Stomach (tissue), 8 donors: ENCODE measurements at regions not wholly inside any gene's neighbourhood (a gene's known extent, or its start where the extent isn't known, plus 50 kb on each side); places are given as distances from the start of the nearest gene placed in this dataset.
A peak's percentile ranks its signal among the peaks of the same experiment; 100 is the strongest.
"Not testable (repeated sequence)": the region's sequence is repeated elsewhere in the genome, so short reads cannot be mapped to it uniquely, and the experiment has no call there.

Source experiments
- DNase-seq, 2 donors: peaks; one replicate each; pipeline versions ENCODE4 v3.0.0 to v3.0.0-alpha.2; 2013 to 2019
- H3K27ac ChIP-seq, 5 donors: fragments of 200-600 bp in 4 of 5; sonication (generic) in 4 of 5; one replicate each; pipeline ENCODE4 v1.5.1; 2013 to 2019; ENCODE audit warnings: mild to moderate bottlenecking in 1 of 5, moderate library complexity in 1 of 5
- H3K27me3 ChIP-seq, 3 donors: fragments of 200-600 bp; sonication (generic); one replicate each; pipeline ENCODE4 v1.5.1; 2017 to 2019; ENCODE audit warnings: mixed run types in 1 of 3
- H3K36me3 ChIP-seq, 4 donors: fragments of 200-600 bp; sonication (generic); 1 replicate in 3 of 4; 2 replicates in 1 of 4; pipeline ENCODE4 v1.5.1; 2016 to 2019
- H3K4me1 ChIP-seq, 4 donors: fragments of 200-600 bp; sonication (generic); one replicate each; pipeline ENCODE4 v1.5.1; 2016 to 2019
- H3K4me3 ChIP-seq, 4 donors: fragments of 200-600 bp; sonication (generic) in 3 of 4; one replicate each; pipeline ENCODE4 v1.5.1; 2016 to 2019; ENCODE audit warnings: mild to moderate bottlenecking in 1 of 4
- H3K9me3 ChIP-seq, 4 donors: fragments of 200-600 bp; sonication (generic); one replicate each; pipeline ENCODE4 v1.5.1; 2016 to 2019
- CTCF ChIP-seq, 7 experiments: fragments of 450-650 bp in 4 of 7; fragments of 200-600 bp in 3 of 7; sonication (generic) in 3 of 7; IDR thresholded peaks; one replicate each; pipeline ENCODE4 v1.5.1; 2016 to 2019; ENCODE audit warnings: antibody characterized with exemption in 7 of 7, control low read depth in 2 of 7, mild to moderate bottlenecking in 1 of 7
- EP300 ChIP-seq: sonication (generic); formaldehyde crosslinking; IDR thresholded peaks from one replicate; pipeline ENCODE4 v1.6.1; 2017; ENCODE audit warnings: antibody characterized with exemption
- POLR2A ChIP-seq, 4 donors: fragments of 450-650 bp; IDR thresholded peaks; one replicate each; pipeline ENCODE4 v1.6.1; 2016; ENCODE audit warnings: antibody characterized with exemption in 4 of 4, control low read depth in 2 of 4, mild to moderate bottlenecking in 1 of 4, moderate library complexity in 1 of 4
- POLR2AphosphoS5 ChIP-seq, 3 donors: sonication (generic); formaldehyde crosslinking; IDR thresholded peaks; one replicate each; pipeline ENCODE4 v1.6.1; 2016; ENCODE audit warnings: antibody characterized with exemption in 3 of 3
- WGBS, 5 donors: extraction: QIAGEN DNeasy Blood & Tissue Kit in 3 of 5; methylation state at CpG; one replicate each; pipeline versions ENCODE4 v1.1.5 to v1.1.7; 2013 to 2018; 5-methylcytosine and 5-hydroxymethylcytosine counted together
- intact Hi-C: fragments of 100-400 bp; cut with DNase I; formaldehyde crosslinking; loops from one replicate; pipeline ENCODE4 v1.15.1; 2023; ENCODE audit warnings: low total_unique reads
- donor health status: healthy with polysubstance abuse.
- donor health status: Bipolar disorder and iron deficiency.
- donor health status: healthy.

GRCh38 chrX:144154474-144154873 is 270.6 kb downstream of the UBE2NL start:
- not testable (repeated sequence) for H3K36me3 ChIP-seq, H3K27me3 ChIP-seq
- WGBS, 5 donors = 56 to 86% (median 80%) methylated on average over 2 to 5 of the region's 5 CpGs

GRCh38 chrX:144185197-144185596 is 301.3 kb downstream of the UBE2NL start:
- DNase-seq, H3K4me1 ChIP-seq, H3K36me3 ChIP-seq, H3K27me3 ChIP-seq, H3K9me3 ChIP-seq, H3K27ac ChIP-seq, H3K4me3 ChIP-seq, intact Hi-C loops: not testable (repeated sequence)

More at GRCh38 chrX:144154474-144154873, 270.6 kb downstream of the UBE2NL start:
- H3K4me1 ChIP-seq, DNase-seq, H3K9me3 ChIP-seq, H3K4me3 ChIP-seq, H3K27ac ChIP-seq, intact Hi-C loops: not testable (repeated sequence)

- H3K27ac ChIP-seq, DNase-seq, H3K4me1 ChIP-seq, intact Hi-C loops, H3K9me3 ChIP-seq, H3K27me3 ChIP-seq, H3K4me3 ChIP-seq, H3K36me3 ChIP-seq: not testable (repeated sequence)
- WGBS, 5 donors = 43 to 88% (median 80%) methylated on average over 2 to 4 of the region's 4 CpGs; no CpG with 5 or more reads in 1 of the 5 donors
These were observed 304.6 kb downstream of the UBE2NL start for GRCh38 chrX:144188489-144188888.

GRCh38 chrX:144197057-144197456 is 313.2 kb downstream of the UBE2NL start:
- H3K4me3 ChIP-seq, H3K27me3 ChIP-seq, H3K9me3 ChIP-seq, H3K36me3 ChIP-seq, intact Hi-C loops, DNase-seq, H3K27ac ChIP-seq, H3K4me1 ChIP-seq: not testable (repeated sequence)
- 68 to 87% (median 74%) methylated on average over 2 to 3 of the region's 3 CpGs; no CpG with 5 or more reads in 1 of the 5 donors for WGBS, 5 donors

- H3K9me3 ChIP-seq, H3K27me3 ChIP-seq, intact Hi-C loops, H3K4me3 ChIP-seq, DNase-seq, H3K36me3 ChIP-seq, H3K4me1 ChIP-seq, H3K27ac ChIP-seq: not testable (repeated sequence)
- no CpG with 5 or more reads among the region's 2 CpGs for WGBS, 5 donors
These were observed 318.9 kb downstream of the UBE2NL start for GRCh38 chrX:144202726-144203125.

GRCh38 chrX:144208360-144209024 is 324.6 kb downstream of the UBE2NL start:
- H3K27me3 ChIP-seq, intact Hi-C loops, H3K9me3 ChIP-seq, DNase-seq, H3K36me3 ChIP-seq, H3K27ac ChIP-seq, H3K4me1 ChIP-seq, H3K4me3 ChIP-seq: not testable (repeated sequence)
- 36 to 82% (median 55%) methylated on average over 1 to 2 of the region's 6 CpGs; no CpG with 5 or more reads in 1 of the 5 donors for WGBS, 5 donors

- DNase-seq = no peak
- Histone ChIP-seq H3K4me3 (no peak overlapping the region), H3K4me1 (no peaks in the 10 kb centered on the region), H3K27me3 (no peaks in the 10 kb centered on the region), H3K36me3 (no peaks in the 10 kb centered on the region), H3K27ac (no peak overlapping the region), H3K9me3 (no peaks in the 10 kb centered on the region)
- intact Hi-C loops = no loop called here
- TF ChIP-seq POLR2AphosphoS5 (IDR thresholded peaks at IDR 0.05) (no peak), EP300 (no peak), POLR2A (IDR thresholded peaks at IDR 0.05) (no peak), CTCF (IDR thresholded peaks at IDR 0.05) (no peak)
These were observed 330.8 kb downstream of the UBE2NL start for GRCh38 chrX:144214651-144215050.

GRCh38 chrX:144219035-144219434 is 335.2 kb downstream of the UBE2NL start:
- no peak overlapping the region for H3K27ac ChIP-seq
- H3K36me3 ChIP-seq = no peaks in the 10 kb centered on the region
- H3K4me1 ChIP-seq = no peaks in the 10 kb centered on the region
- no peaks in the 10 kb centered on the region for H3K27me3 ChIP-seq
- no peak overlapping the region for H3K4me3 ChIP-seq
- intact Hi-C loops = no loop called here
- peak; percentile 5 to 26 for DNase-seq
- TF ChIP-seq POLR2AphosphoS5 (IDR thresholded peaks at IDR 0.05) (no peak), CTCF (IDR thresholded peaks at IDR 0.05) (no peak), POLR2A (IDR thresholded peaks at IDR 0.05) (no peak), EP300 (no peak)
- H3K9me3 ChIP-seq = no peaks in the 10 kb centered on the region
- WGBS, 5 donors = 19 to 37% (median 27%) methylated on average over 2 to 4 of the region's 4 CpGs

- intact Hi-C loops, H3K27me3 ChIP-seq, H3K4me1 ChIP-seq, H3K4me3 ChIP-seq, H3K36me3 ChIP-seq, DNase-seq, H3K27ac ChIP-seq: not testable (repeated sequence)
- WGBS, 5 donors = 81 to 94% (median 89%) methylated on average over 14 to 37 of the region's 40 CpGs
- peaks cover 0 to 24% (median 10%) of the 10 kb centered on the region in 4 donors for H3K9me3 ChIP-seq
These were observed 347.4 kb downstream of the UBE2NL start for GRCh38 chrX:144231116-144231785.
